ENCODE measurements at regions not wholly inside any gene's neighbourhood (a gene's known extent, or its start where the extent isn't known, plus 50 kb on each side); places are given as distances from the start of the nearest gene placed in this dataset.
A peak's percentile ranks its signal among the peaks of the same experiment; 100 is the strongest.

DNA sequence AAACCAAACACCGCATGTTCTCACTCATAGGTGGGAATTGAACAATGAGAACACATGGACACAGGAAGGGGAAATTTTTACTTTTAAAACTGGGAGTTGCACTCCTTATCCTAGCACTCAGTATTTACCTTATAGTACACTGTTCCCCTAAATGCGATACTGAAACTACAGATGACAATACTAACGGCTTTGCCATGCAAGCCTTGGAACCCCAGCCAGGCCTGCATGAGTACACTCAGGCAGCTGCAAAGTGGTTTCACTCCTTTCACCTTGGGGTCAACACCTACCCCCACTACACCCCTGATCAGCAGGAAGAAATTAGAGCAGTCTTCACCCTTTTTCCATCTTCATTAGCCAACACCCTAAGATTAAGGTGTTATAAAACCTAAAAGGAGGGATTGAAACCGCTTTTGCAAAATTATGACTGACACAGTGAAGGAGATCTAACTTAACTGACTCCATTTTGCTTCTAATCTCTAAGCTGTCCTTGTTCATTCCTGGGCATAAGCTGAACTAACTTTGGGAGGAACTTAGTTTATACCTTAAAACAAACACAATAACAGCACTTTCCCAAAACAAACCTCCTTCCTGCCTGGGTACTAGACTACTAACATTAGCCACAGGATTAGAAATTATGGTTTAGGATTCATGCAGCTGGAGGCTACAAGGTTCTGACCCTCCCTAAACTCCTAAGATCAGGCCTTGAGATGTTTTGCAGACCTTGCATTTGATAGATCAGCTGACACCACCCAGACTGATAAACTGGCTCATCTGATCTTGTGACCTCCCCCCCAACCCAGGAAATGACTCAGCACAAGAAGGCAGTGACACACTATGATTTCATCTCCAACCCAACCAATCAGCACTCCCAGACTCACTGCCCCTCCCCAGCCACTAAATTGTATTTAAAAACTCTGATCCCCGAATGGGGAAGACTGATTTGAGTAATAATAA is 452.1 kb upstream of the PPP2R3A start (continued):
- peak; percentile 97 for TF ChIP-seq HDAC8 (tag; IDR thresholded peaks at IDR 0.05)
- no peak for TF ChIP-seq TCF3 (CRISPR knock-in tag; IDR thresholded peaks at IDR 0.05)
- TF ChIP-seq, protein P1, sequence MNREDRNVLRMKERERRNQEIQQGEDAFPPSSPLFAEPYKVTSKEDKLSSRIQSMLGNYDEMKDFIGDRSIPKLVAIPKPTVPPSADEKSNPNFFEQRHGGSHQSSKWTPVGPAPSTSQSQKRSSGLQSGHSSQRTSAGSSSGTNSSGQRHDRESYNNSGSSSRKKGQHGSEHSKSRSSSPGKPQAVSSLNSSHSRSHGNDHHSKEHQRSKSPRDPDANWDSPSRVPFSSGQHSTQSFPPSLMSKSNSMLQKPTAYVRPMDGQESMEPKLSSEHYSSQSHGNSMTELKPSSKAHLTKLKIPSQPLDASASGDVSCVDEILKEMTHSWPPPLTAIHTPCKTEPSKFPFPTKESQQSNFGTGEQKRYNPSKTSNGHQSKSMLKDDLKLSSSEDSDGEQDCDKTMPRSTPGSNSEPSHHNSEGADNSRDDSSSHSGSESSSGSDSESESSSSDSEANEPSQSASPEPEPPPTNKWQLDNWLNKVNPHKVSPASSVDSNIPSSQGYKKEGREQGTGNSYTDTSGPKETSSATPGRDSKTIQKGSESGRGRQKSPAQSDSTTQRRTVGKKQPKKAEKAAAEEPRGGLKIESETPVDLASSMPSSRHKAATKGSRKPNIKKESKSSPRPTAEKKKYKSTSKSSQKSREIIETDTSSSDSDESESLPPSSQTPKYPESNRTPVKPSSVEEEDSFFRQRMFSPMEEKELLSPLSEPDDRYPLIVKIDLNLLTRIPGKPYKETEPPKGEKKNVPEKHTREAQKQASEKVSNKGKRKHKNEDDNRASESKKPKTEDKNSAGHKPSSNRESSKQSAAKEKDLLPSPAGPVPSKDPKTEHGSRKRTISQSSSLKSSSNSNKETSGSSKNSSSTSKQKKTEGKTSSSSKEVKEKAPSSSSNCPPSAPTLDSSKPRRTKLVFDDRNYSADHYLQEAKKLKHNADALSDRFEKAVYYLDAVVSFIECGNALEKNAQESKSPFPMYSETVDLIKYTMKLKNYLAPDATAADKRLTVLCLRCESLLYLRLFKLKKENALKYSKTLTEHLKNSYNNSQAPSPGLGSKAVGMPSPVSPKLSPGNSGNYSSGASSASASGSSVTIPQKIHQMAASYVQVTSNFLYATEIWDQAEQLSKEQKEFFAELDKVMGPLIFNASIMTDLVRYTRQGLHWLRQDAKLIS (CRISPR knock-in tag; IDR thresholded peaks at IDR 0.05) = no peak
- no peak for TF ChIP-seq ARID2 (IDR thresholded peaks at IDR 0.05)
- TF ChIP-seq, protein P2, sequence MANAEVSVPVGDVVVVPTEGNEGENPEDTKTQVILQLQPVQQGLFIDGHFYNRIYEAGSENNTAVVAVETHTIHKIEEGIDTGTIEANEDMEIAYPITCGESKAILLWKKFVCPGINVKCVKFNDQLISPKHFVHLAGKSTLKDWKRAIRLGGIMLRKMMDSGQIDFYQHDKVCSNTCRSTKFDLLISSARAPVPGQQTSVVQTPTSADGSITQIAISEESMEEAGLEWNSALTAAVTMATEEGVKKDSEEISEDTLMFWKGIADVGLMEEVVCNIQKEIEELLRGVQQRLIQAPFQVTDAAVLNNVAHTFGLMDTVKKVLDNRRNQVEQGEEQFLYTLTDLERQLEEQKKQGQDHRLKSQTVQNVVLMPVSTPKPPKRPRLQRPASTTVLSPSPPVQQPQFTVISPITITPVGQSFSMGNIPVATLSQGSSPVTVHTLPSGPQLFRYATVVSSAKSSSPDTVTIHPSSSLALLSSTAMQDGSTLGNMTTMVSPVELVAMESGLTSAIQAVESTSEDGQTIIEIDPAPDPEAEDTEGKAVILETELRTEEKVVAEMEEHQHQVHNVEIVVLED (CRISPR knock-in tag; IDR thresholded peaks at IDR 0.05) = peak; percentile 80
- TF ChIP-seq, protein P3, sequence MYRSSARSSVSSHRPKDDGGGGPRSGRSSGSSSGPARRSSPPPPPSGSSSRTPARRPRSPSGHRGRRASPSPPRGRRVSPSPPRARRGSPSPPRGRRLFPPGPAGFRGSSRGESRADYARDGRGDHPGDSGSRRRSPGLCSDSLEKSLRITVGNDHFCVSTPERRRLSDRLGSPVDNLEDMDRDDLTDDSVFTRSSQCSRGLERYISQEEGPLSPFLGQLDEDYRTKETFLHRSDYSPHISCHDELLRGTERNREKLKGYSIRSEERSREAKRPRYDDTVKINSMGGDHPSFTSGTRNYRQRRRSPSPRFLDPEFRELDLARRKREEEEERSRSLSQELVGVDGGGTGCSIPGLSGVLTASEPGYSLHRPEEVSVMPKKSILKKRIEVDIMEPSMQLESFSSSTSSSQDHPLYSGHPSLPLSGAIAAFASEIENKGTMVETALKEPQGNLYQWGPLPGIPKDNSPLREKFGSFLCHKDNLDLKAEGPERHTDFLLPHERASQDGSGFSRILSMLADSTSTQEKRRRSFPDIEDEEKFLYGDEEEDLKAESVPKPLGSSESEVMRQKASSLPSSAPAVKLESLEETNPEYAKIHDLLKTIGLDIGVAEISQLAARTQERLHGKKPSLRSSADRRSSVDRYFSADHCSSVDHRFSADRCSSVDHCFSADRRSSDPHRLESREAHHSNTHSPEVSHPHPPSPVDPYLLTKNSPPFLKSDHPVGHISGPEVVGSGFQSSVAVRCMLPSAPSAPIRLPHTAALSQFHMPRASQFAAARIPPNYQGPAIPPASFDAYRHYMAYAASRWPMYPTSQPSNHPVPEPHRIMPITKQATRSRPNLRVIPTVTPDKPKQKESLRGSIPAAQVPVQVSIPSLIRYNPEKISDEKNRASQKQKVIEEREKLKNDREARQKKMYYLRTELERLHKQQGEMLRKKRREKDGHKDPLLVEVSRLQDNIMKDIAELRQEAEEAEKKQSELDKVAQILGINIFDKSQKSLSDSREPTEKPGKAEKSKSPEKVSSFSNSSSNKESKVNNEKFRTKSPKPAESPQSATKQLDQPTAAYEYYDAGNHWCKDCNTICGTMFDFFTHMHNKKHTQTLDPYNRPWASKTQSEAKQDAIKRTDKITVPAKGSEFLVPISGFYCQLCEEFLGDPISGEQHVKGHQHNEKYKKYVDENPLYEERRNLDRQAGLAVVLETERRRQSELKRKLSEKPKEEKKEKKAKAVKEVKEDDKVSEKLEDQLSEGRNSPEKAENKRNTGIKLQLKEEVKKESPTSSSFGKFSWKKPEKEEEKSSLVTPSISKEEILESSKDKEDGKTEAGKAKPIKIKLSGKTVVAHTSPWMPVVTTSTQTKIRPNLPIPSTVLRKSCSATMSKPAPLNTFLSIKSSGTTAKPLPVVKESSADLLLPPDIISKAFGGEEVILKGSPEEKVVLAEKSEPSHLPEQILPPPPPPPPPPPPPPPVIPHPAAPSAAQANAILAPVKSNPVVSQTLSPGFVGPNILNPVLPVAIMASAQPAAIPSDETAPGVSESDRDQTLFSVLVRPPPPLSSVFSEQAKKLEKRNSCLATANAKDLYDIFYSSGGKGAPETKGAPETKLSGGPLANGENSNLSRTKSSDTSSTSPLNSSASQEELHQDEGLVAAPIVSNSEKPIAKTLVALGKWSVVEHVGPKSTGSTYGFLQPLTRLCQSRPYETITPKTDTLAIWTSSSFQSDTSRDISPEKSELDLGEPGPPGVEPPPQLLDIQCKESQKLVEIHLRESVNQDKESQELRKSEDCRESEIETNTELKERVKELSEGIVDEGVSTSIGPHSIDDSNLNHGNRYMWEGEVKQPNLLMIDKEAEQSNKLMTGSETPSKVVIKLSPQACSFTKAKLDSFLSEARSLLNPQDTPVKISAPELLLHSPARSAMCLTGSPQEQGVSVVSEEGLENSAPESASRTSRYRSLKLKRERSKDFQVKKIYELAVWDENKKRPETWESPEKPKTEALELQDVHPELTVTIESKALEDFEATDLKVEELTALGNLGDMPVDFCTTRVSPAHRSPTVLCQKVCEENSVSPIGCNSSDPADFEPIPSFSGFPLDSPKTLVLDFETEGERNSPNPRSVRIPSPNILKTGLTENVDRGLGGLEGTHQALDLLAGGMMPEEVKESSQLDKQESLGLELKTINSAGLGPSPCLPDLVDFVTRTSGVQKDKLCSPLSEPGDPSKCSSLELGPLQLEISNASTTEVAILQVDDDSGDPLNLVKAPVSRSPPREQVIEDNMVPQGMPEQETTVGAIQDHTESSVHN (IDR thresholded peaks at IDR 0.05; ENCODE audit: borderline replicate concordance in 1 of 2, low read depth in 1 of 2) = peak in 1 of 2 experiments; percentile 91; a peak in 2 of 4 replicates
- TF ChIP-seq, protein P4, sequence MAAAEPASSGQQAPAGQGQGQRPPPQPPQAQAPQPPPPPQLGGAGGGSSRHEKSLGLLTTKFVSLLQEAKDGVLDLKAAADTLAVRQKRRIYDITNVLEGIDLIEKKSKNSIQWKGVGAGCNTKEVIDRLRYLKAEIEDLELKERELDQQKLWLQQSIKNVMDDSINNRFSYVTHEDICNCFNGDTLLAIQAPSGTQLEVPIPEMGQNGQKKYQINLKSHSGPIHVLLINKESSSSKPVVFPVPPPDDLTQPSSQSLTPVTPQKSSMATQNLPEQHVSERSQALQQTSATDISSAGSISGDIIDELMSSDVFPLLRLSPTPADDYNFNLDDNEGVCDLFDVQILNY (CRISPR knock-in tag; IDR thresholded peaks at IDR 0.05) = no peak

All from K562 (cell line).